ENCODE measurements at regions not wholly inside any gene's neighbourhood (a gene's known extent, or its start where the extent isn't known, plus 50 kb on each side); places are given as distances from the start of the nearest gene placed in this dataset.

GRCh38 chr20:11035211-11035610 is 361.4 kb upstream of the JAG1 start:
- Histone ChIP-seq H3K27me3 (no peaks in the 10 kb centered on the region), H3K36me3 (no peaks in the 10 kb centered on the region), H3K4me1 (ENCODE audit: low read depth) (no peaks in the 10 kb centered on the region), H3K4me3 (no peak overlapping the region), H3K9me3 (ENCODE audit: low read depth) (no peaks in the 10 kb centered on the region), H3K27ac (no peak overlapping the region)
- TF ChIP-seq CTCF (IDR thresholded peaks at IDR 0.05; ENCODE audit: low read depth, low read length), result no peak
- no peak for DNase-seq (ENCODE audit: low read depth in 1 of 2, low spot score in 1 of 2)

- H3K4me3 ChIP-seq, result no peak overlapping the region
- no peak for TF ChIP-seq CTCF (IDR thresholded peaks at IDR 0.05; ENCODE audit: low read depth, low read length)
- no peaks in the 10 kb centered on the region for H3K4me1 ChIP-seq (ENCODE audit: low read depth)
- no peaks in the 10 kb centered on the region for H3K9me3 ChIP-seq (ENCODE audit: low read depth)
- DNase-seq (ENCODE audit: low read depth in 1 of 2, low spot score in 1 of 2), result no peak
- no peaks in the 10 kb centered on the region for H3K27me3 ChIP-seq
- H3K27ac ChIP-seq, result no peak overlapping the region
- H3K36me3 ChIP-seq, result no peaks in the 10 kb centered on the region
Measured at GRCh38 chr20:11041396-11041795, 367.6 kb upstream of the JAG1 start.

- H3K36me3 ChIP-seq, result no peaks in the 10 kb centered on the region
- H3K27me3 ChIP-seq, result no peaks in the 10 kb centered on the region
- no peak for DNase-seq (ENCODE audit: low read depth in 1 of 2, low spot score in 1 of 2)
- TF ChIP-seq CTCF (IDR thresholded peaks at IDR 0.05; ENCODE audit: low read depth, low read length), result no peak
- no peaks in the 10 kb centered on the region for H3K4me1 ChIP-seq (ENCODE audit: low read depth)
- H3K27ac ChIP-seq, result no peak overlapping the region
- no peaks in the 10 kb centered on the region for H3K9me3 ChIP-seq (ENCODE audit: low read depth)
- H3K4me3 ChIP-seq, result no peak overlapping the region
Measured at GRCh38 chr20:11043001-11043400, 369.2 kb upstream of the JAG1 start.

- Histone ChIP-seq H3K4me3 (no peak overlapping the region), H3K36me3 (no peaks in the 10 kb centered on the region), H3K27ac (no peak overlapping the region), H3K27me3 (no peaks in the 10 kb centered on the region), H3K9me3 (ENCODE audit: low read depth) (no peaks in the 10 kb centered on the region), H3K4me1 (ENCODE audit: low read depth) (no peaks in the 10 kb centered on the region)
- no peak for DNase-seq (ENCODE audit: low read depth in 1 of 2, low spot score in 1 of 2)
- TF ChIP-seq CTCF (IDR thresholded peaks at IDR 0.05; ENCODE audit: low read depth, low read length), result no peak
Measured at GRCh38 chr20:11044561-11044960, 370.8 kb upstream of the JAG1 start.

GRCh38 chr20:11045412-11046175 is 371.8 kb upstream of the JAG1 start:
- TF ChIP-seq CTCF (IDR thresholded peaks at IDR 0.05; ENCODE audit: low read depth, low read length), result no peak
- DNase-seq (ENCODE audit: low read depth in 1 of 2, low spot score in 1 of 2), result no peak

More at GRCh38 chr20:11045412-11046175, 371.8 kb upstream of the JAG1 start:
- no peak overlapping the region for H3K27ac ChIP-seq
- no peaks in the 10 kb centered on the region for H3K36me3 ChIP-seq
- H3K9me3 ChIP-seq (ENCODE audit: low read depth), result no peaks in the 10 kb centered on the region
- no peaks in the 10 kb centered on the region for H3K4me1 ChIP-seq (ENCODE audit: low read depth)
- no peaks in the 10 kb centered on the region for H3K27me3 ChIP-seq
- H3K4me3 ChIP-seq, result no peak overlapping the region
